T follicular helper cell (primary cell): ENCODE measurements at regions not wholly inside any gene's neighbourhood (a gene's known extent, or its start where the extent isn't known, plus 50 kb on each side); places are given as distances from the start of the nearest gene placed in this dataset.
A peak's percentile ranks its signal among the peaks of the same experiment; 100 is the strongest.
"Not testable (repeated sequence)": the region's sequence is repeated elsewhere in the genome, so short reads cannot be mapped to it uniquely, and the experiment has no call there.

Source experiments
- DNase-seq: peaks from one replicate; pipeline ENCODE4 v3.0.0-alpha.2; 2020; ENCODE audit warnings: low read depth

DNA sequence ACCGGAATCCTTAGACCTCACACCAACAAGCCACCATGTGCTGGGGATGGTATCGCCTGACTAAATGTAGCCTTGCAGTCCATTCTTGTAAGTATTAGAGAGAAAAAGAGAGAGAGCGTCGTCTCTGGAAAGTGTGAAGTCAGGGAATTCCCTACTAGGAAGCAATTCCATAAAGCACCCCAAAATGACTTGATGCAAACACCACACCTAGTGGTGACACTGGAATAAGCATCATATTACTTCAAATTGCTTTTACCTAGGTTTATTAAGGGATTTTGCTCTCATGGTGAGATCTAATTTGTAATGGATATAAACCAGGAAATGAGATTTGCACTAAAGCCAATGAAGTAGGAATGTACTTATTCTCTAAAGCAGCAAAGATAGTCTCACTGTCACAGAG lies 111.4 kb upstream of the METTL9 start:
- DNase-seq: not testable (repeated sequence)

DNA sequence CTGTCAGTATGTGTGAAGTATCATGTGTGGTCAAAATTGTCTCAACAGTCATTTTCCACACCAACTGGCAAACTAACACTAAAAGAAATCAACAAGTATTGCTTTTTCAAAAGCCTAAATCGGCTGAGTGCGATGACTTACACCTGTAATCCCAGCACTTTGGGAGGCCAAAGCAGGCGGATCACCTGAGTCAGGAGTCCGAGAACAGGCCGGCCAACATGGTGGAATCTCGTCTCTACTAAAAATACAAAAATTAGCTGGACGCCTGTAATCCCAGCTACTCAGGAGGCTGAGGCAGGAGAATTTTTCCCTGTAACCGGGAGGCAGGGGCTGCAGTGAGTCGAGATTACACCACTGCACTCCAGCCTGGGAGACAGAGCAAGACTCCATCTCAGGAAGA lies 100.3 kb upstream of the METTL9 start:
- DNase-seq: not testable (repeated sequence)

DNA sequence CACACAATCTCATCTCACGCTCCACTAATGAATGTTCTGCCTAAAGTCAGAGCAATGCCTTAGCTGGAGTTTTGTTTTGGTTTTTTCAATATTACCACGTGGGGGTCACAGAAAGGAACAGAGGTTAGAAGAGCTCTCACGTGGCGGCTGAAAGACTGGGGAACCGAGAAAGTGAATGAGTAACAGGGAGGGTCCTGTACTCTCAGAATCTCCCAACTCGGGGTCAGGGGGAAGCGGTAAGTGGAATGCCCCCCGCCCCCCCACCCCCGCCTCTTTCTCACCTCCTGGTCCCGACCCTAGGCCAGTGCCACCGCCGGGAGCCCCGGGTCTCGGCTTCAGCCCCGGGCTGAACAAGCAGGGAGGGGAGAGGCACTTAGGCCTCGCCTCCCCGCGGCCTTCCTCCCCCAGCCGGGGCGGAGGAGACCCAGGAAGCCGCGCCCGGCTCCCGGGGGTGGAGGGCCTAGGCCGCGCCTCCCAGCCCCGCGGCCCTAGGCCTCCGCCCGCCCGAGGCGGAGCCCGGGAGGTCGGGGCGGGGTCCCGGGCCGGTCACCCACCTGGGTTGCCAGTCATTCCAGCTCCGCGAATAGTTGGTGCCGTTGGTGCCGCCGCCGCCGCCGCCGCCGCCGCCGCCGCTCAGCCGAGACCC lies 98.0 kb upstream of the METTL9 start:
- peak; percentile 49 for DNase-seq

DNA sequence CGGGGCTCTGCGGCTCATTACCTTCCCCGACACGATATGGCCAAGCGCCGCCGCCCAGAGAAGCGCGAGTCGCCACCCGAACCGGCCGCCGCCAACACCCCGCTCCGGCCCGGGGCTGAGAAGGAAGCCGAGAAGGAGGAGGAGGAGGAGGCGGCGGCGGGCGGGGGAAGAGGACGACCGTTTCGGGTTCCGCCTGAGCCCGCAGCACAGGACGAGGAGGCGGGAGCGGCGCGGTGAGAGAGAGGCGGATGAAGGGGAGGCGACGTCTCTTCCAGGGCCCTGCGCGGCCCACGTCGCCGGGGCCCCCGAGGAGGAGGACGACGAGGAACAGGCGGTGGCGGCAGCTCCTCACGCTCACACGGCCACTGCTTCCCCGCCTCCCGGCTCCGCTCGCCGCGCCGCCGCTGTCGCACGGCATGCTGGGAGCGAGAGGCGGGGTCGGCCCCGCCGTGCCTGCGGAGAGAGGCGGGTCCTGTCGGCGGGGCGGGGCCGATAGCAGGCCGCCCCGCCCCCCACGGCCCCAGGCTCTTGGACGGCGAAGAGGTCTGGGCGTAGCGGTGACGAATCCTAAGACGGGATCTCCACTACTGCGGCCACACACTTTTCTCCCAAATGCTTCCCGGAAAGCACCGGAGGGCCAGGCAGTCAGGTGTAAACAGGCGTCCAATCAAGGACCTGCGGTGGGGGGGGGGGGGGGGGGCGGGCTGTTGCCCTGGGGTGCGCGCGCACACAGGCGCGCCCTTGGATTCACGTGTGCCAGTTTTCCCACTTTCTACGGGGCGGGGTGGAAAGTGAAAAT lies 97.3 kb upstream of the METTL9 start:
- DNase-seq: peak; percentile 84

DNA sequence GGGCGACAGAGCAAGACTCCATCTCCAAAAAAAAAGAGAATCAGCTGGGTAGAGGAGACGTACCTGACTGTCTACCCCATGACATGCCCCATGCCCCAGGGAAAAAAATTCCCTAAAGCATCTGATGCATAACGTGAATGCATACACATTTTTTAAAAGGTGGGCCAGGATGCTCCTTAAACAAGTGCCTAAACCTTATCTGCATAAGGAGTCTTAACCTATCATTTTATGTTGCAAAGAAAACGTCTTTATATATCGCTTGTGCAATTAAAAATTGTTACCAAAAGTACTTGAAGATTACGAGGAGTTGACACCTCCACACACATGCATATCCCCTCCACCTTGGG lies 95.8 kb upstream of the METTL9 start:
- DNase-seq: not testable (repeated sequence)

DNA sequence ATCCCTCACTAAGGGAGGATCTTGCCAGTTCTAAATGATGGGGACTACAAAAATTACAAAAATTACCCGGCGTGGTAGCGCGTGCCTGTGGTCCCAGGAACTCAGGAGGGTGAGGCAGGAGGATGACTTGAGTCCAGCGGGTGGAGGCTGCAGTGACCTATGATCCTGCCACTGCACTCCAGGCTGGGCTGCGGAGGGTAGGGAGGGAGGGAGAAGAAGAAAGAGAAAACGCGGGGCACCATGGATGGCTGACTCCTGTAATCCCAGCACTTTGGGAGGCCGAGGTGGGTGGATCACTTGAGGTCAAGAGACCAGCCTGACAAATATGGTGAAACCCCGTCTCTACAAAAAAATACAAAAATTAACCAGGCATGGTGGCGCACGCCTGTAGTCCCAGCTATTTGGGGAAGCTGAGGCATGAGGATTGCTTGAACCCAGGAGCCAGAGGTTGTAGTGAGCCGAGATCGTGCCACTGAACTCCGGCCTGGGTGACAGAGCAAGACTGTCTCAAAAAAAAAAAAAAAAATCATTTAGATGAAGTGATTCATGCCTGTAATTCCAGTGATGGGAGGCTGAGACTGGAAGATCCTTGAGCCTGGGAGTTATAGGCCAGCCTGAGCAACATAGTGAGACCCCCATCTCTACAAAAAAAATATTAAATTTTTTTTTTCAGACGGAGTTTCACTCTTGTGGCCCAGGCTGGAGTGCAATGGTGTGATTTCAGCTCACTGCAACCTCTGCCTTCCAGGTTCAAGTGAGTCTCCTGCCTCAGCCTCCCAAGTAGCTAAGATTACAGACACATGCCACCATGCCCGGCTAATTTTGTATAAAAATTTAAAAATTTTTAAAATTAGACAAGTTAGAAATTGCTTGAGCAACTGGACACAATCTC lies 95.2 kb upstream of the METTL9 start:
- not testable (repeated sequence) for DNase-seq

DNA sequence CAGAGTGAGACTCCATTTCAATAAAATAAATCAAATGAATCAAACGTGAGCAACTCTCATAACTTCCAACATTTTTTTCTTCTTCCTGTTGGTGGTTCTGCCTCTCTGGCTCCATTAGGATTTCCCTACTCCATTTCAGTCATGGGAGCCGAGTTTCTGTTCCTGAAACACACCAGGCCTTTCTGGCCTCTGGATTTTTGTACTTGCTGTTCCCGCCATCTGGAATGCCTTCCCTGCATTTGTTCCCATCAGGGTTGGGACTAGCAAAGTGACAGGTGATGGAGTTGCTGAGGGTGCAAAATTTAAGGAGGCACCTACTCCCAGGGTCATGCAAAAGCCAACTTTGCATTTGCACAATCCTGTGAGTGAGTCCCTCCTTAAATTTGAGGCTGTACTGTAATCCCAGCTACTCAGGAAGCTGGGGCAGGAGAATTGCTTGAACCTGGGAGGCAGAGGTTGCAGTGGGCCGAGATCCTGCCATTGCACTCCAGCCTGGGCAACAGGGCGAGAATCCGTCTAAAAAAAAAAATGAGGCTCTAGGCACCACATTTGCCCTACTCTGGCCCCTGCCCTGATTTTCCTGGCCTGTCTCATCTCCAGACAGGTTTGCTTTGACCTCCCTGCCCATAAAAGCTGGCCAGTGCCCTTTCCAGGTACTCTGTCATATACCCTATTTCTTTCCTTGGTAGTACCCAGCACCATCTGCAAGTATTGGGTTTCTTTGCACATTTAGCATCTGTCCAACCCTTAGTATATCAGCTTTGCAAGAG lies 93.4 kb upstream of the METTL9 start:
- not testable (repeated sequence) for DNase-seq

DNA sequence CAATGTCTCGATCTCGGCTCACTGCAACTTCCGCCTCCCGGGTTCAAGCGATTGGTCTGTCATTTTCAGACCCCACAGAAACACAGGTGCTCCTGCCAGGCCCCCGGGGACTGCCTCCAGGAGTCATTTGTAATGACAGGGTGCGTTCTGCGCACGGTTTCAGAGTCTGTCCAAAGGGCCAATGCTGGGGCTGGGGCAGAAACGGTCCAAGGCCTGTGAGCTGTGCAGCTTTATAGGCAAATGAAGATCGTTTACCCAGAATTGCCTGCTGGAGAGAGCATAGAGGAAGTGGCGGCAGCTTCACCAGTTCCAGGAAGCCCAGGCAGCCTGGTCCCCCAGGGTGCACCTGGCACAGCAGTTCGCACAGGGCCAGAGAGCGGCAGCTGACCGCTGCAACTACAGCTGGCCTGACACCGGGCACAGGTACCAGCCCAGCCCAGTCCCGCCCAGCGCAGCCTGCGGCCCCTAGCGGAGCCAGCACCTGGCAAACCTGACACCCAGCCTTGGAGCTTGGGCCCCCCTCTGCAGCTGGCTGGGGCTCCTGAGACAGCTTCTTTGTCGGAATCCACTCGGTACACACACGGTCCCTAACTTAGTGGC lies 92.4 kb upstream of the METTL9 start:
- not testable (repeated sequence) for DNase-seq

DNA sequence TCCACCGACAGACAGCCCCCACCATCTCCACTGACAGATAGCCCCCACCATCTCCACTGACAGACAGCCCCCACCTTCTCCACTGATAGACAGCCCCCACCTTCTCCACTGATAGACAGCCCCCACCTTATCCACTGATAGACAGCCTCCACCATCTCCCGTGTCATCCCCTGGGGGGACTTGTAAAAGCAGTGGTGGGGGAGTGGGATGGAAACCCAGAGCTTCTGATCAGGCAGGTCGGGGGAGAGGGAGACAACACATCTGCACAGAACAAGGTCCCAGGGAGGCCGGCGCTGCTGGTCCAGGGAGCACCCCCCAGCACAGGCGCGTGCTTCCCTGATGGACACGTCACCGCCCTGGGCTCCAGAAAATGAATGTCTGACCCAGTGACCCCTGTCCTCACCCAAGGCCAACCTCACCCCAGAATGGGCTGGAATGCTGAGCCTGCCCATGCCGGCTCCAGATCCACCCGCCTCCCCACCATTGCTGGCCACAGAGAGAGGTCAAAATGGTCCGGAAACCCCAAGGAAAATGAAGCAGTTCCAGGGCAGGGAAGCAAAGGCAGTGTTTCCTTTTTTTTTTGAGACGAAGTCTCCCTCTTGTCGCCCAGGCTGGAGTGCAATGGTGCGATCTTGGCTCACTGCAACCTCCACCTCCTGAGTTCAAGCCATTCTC lies 91.6 kb upstream of the METTL9 start:
- DNase-seq: not testable (repeated sequence)

DNA sequence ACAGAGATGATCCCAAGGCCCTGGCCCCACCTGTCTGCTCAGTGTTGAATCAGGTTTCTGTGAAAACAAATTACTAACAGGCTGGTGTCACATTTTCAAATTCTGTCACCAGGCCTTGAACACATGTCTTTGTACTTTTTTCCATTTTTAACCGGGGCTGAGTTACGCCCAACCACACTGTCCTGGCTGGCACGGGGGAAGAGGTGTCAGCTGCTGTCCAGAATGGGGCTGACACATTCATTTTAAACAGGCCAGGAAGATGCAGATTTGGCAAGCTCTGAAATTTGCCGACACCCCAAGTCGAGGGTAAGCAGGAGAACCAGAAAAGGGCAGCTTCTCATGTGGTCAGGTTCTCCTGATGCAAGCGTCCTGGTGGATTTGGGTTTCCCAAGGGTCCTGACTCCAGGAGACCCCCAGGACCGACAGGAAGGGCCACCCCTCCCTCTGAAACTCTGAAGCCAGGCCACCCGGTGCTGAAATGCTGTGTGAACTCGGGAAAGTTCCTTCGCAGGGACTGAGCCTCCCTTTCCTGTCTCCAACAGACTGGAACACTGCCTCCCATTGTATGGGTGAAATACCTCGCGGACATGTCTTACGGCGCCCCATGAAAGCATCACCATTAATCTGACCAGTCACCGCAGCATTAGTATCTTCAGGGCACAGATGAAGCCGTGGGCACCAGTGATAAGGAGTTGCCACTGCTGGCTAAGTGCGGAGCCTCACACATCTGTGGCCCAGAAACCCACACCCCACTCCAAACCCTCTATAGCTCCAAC lies 90.5 kb upstream of the METTL9 start:
- DNase-seq: not testable (repeated sequence)

DNA sequence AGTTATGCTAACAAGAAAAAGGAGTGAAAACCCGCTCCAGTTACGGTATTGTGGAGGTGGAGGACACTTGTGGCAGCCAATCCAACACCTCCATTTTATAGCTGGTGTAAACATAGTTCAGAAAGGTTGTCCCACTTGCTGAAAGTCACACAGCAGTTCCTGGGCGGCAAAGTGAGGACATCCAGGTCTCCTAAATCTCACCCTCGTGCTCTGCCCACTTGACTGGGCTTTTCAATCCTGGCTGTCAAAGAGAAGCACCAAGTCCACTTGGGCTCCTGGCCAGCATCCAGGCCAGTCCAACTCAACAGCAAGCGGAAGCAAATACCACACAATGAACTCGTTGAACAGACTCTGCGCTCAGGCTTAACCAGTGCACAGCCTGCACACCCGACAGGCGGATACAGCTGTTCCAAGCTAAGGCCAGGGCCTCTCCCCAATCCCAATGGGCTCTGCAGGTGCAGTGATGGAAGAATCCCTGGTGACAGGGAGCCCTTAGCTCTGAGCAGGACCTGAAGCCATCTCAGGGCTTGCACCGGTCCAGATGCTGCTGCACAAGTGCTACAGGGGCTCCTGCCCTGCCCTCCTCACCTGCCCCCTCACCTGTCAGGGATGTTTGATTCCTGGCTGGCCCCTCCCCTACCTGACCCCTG lies 89.8 kb upstream of the METTL9 start:
- not testable (repeated sequence) for DNase-seq

DNA sequence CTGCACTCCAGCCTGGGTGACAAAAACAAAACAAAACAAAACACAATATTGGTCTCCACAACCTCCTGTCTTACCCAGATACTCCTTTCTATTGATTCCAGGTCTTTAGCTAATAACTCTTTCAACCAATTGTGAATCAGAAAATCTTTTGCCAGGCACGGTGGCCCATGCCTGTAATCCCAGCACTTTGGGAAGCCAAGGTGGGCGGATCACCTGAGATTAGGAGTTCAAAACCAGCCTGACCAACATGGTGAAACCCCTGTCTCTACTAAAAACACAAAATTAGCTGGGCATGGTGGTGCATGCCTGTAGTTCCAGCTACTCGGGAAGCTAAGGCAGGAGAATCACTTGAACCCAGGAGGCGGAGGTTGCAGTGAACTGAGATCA lies 88.5 kb upstream of the METTL9 start:
- not testable (repeated sequence) for DNase-seq

DNA sequence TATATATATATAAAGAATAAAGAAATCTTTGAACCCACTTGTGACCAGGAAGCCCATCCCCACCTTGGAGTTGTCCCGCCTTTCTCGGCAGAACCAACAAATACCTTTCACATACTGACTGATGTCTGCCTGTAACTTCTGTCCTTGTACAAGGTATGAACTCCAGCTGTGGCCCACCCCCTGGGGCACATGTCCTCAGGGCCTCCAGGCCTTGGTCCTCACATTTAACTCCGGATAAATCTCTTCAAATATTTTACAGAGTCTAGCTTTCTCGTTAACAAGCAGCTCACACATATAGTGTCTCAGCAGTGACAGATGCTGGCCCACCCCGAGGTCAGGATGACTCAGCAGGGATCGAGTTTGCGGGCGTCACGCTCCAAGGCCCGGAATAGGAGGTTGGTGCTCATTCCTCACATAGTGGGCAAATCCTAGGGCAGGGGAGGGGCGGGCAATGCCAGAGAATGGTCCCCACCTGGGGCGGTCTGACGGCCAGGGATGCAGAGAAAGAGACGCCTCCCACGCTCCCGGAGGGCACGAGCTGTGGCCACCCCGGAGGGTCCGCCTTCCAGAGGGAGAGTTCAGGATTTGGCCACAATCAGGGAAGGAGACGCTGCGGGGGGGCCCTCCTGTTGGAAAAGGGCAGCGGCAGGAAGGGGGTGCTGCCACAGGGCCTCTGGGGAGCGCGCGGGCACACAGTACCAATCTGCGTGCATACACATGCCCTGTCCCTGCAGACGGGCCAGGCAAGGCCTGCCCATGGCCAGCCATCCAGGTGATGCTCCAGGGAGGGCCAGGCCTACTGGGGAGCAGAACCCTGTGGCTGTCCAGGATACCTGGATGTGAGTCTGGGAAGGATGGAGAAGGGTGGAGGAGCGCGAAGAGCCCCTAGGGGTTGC lies 87.8 kb upstream of the METTL9 start:
- not testable (repeated sequence) for DNase-seq

DNA sequence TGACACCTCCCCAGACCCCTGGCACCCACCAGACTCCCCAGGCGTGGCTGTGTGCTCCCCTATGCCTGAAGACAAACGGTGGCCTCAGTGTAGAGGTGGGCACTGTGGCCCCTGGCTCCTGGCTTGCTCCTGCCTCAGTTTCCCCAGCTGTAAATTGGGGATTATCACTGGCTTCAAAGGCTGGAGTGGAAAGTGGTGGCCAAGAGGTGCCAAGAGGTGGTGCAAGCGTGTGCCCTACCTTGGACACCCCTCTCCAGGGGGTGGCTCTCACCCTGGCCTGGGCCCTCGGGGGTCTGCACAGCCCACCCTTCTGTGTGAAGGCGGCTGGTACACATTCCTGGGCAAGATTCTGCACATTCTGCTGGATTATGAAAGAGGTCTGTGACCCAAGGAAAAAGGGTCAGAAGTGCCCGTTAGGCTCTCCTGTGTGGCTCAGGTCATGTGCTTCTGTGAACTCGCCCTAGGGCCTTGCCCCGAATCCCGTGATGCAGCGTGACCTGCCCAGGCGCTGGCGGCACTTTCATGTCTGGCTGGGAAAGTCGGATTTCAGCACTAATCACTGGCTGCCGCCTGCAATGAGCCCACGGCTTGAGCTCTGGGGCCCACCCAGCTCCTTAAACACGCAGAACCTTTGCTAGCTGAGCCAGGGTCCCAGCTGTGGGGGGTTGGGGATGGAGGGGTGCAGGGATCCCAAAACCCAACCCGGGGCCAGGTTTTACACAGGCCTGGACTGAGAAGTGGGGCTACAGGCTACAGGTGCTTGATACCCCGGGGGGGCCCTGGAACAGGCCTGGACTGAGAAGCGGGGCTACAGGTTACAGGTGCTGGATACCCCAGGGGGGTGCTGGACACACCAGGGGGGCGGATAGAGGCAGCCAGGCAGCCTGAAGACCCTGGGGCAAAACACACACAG lies 86.8 kb upstream of the METTL9 start:
- DNase-seq: not testable (repeated sequence)

DNA sequence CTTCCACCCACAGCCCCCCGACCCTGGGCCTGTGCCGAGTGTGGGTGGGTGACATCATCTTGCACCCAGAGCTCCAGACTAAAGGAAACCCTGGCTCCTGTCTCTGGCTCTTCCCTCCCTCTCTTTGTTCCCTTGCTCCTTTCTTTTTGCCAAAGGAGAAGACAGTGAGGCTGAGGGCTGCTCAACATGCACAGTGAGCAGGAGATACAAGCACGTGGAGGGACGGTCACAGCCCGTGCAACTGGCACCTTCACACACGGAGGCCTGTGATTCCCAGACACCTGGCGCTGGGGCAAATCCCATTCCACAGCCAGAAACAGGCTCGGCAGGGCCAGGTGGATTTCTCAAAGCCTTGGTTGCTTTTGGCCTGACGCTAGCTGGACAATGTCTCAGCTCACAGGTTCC lies 86.0 kb upstream of the METTL9 start:
- DNase-seq: not testable (repeated sequence)

DNA sequence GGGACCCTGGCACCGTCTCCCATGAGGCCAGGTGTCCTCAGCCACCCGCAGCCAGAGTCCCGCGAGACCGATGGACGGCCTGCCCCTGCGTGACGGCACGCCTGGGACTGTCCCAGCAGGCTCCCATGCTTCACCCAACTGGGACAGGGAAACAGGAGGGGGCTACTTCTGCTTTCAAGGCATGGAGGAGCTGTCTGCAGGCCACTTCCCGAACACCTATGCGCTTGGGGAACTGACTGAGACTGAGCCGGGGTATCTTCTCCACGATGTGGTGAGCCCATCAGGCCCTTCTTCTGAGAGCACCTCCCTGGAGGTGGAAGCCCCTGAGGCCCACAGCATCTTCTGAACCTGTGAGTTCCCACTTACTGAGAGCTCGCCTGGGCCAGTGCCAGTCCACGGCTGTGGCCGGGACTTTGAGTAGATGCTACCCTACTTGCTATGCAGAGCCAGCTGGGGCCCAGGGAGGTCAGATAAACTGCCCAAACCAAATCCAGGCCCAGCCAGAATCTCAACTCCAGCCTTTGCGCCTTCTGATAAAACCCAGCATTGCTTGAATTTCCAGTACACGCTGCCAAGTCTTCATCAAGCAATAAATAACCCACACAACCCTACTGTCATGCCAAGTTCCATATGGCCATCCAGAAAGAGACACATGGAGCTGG lies 85.4 kb upstream of the METTL9 start:
- DNase-seq: not testable (repeated sequence)

DNA sequence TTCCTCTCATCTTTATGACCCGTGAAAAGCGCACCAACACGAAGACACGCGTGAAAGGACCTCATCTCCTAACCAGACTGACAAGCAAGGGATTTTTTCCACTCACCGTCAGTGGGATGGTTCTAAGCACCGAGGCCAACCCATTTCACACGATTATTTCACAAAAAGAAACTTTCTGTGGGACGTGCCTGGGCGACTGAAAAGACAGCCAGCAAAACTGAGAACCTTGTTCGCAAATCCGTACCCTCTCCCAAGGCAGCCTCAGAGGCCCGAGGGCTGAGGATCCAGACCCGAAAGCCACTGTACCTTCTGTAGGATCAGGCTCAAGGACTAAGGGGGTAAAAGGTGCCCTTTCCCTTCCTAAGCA lies 84.9 kb upstream of the METTL9 start:
- not testable (repeated sequence) for DNase-seq
